SH-SY5Y (cell line): ENCODE measurements at regions not wholly inside any gene's neighbourhood (a gene's known extent, or its start where the extent isn't known, plus 50 kb on each side); places are given as distances from the start of the nearest gene placed in this dataset.

Source experiments
- GATA2 ChIP-seq: IDR thresholded peaks from 2 replicates; pipeline ENCODE4 v1.6.1; 2011; ENCODE audit warnings: mild to moderate bottlenecking, low read depth, low read length
- GATA3 ChIP-seq: IDR thresholded peaks from 2 replicates; pipeline ENCODE4 v1.6.1; 2011; ENCODE audit warnings: low read depth, mild to moderate bottlenecking, low read length, moderate library complexity

- TF ChIP-seq GATA2 (no peak), GATA3 (no peak)
These were observed 83.3 kb downstream of the CPZ start for GRCh38 chr4:8675906-8676305.
